Ovary (tissue), 3 donors: ENCODE measurements at regions not wholly inside any gene's neighbourhood (a gene's known extent, or its start where the extent isn't known, plus 50 kb on each side); places are given as distances from the start of the nearest gene placed in this dataset.

ENCODE experiments used
- CTCF ChIP-seq, 3 donors: fragments of 450-650 bp in 2 of 3; fragments of 200-600 bp in 1 of 3; IDR thresholded peaks; one replicate each; pipeline versions ENCODE4 v1.5.1 to v1.8.0; 2016 to 2022; ENCODE audit warnings: antibody characterized with exemption in 3 of 3, mild to moderate bottlenecking in 1 of 3
- POLR2A ChIP-seq: fragments of 450-650 bp; IDR thresholded peaks from one replicate; pipeline ENCODE4 v1.6.1; 2017; ENCODE audit warnings: antibody characterized with exemption, mild to moderate bottlenecking, moderate library complexity
- donor health status: DM: no; HTN: no; CAD: no.

- no peak for TF ChIP-seq CTCF (IDR thresholded peaks at IDR 0.05)
- no peak for TF ChIP-seq POLR2A
Measured at GRCh38 chr9:135254176-135255032, 166.9 kb downstream of the OLFM1 start.
